ENCODE measurements at regions not wholly inside any gene's neighbourhood (a gene's known extent, or its start where the extent isn't known, plus 50 kb on each side); places are given as distances from the start of the nearest gene placed in this dataset.

DNA sequence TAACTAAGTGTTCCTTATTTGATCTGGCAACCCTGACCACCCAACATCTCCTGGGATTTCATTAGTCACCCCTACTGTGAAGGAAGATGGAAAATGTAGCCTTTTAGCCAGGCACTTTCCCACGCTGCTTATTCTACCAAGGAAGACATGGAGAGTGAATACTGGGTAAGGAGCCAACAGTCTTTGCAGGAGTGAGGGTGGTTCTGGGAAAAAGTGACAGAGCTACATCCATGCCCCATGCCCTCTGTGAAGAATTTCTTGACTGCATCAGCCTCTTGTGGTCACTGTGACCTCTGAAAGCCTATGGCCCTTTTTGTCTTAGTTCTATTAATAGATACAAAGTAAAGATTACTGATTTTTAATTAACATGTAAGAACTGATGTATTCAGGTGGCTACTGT, 196.0 kb upstream of the EEA1 start:
- Histone ChIP-seq H3K27ac (no peak overlapping the region), H3K36me3 (no peaks in the 10 kb centered on the region), H3K4me1 (no peaks in the 10 kb centered on the region), H3K9ac (ENCODE audit: low read depth in 2 of 2, low read length in 2 of 2) (no peak overlapping the region), H3K4me3 (no peak overlapping the region), H3K27me3 (no peaks in the 10 kb centered on the region), H3K9me3 (no peaks in the 10 kb centered on the region)
- no peak for DNase-seq
- intact Hi-C loops (cut with DNase I): no loop called here
- TF ChIP-seq, protein P1, sequence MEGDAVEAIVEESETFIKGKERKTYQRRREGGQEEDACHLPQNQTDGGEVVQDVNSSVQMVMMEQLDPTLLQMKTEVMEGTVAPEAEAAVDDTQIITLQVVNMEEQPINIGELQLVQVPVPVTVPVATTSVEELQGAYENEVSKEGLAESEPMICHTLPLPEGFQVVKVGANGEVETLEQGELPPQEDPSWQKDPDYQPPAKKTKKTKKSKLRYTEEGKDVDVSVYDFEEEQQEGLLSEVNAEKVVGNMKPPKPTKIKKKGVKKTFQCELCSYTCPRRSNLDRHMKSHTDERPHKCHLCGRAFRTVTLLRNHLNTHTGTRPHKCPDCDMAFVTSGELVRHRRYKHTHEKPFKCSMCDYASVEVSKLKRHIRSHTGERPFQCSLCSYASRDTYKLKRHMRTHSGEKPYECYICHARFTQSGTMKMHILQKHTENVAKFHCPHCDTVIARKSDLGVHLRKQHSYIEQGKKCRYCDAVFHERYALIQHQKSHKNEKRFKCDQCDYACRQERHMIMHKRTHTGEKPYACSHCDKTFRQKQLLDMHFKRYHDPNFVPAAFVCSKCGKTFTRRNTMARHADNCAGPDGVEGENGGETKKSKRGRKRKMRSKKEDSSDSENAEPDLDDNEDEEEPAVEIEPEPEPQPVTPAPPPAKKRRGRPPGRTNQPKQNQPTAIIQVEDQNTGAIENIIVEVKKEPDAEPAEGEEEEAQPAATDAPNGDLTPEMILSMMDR (IDR thresholded peaks at IDR 0.05): no peak

DNA sequence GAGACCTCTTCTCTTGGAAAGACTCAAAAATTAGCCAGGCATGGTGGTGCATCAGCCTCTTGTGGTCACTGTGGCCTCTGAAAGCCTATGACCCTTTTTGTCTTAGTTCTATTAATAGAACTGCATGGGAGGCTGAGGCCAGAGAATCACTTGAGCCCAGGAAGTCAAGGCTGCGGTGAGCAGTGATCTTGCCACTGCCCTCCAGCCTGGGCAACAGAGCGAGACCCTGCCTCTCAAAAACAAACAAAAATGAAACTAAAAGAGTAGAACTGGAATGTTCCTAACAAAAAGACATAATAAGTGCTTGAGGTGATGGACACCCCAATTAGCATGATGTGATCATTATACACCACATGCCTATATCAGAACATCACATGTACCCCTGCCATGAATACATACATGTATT, 197.0 kb upstream of the EEA1 start:
- no peaks in the 10 kb centered on the region for H3K36me3 ChIP-seq
- H3K27ac ChIP-seq: no peak overlapping the region
- H3K4me3 ChIP-seq: no peak overlapping the region
- intact Hi-C loops (cut with DNase I): no loop called here
- TF ChIP-seq, protein P1 (IDR thresholded peaks at IDR 0.05): no peak
- no peak overlapping the region for H3K9ac ChIP-seq (ENCODE audit: low read depth in 2 of 2, low read length in 2 of 2)
- no peak for DNase-seq
- no peaks in the 10 kb centered on the region for H3K9me3 ChIP-seq
- no peaks in the 10 kb centered on the region for H3K4me1 ChIP-seq
- no peaks in the 10 kb centered on the region for H3K27me3 ChIP-seq

DNA sequence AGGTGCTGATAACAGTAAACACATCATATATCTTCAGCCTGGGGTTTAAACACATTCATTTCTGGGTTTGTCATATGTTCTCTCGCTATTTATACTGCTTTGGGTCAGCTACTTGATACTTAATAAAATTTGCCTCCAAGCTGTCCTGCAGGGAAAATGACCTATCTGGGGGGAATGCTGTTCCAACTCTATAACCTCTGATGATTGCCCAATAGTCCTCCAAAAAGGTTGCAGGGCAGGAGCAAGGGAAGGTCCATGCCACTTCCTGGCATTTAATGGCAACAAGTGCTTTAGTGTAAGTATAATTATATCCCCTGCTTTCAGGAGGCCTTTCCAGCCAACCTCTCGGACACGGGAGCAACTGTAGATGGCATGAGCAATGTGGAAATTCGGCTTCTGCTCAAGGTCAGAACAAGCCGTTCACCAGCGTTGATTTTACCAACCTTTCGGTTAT, 198.0 kb upstream of the EEA1 start:
- TF ChIP-seq, protein P1 (IDR thresholded peaks at IDR 0.05): no peak
- H3K27me3 ChIP-seq: no peaks in the 10 kb centered on the region
- no peaks in the 10 kb centered on the region for H3K36me3 ChIP-seq
- no peaks in the 10 kb centered on the region for H3K4me1 ChIP-seq
- no peak for DNase-seq
- H3K4me3 ChIP-seq: no peak overlapping the region
- intact Hi-C loops (cut with DNase I): no loop called here
- H3K27ac ChIP-seq: no peak overlapping the region
- no peak overlapping the region for H3K9ac ChIP-seq (ENCODE audit: low read depth in 2 of 2, low read length in 2 of 2)
- H3K9me3 ChIP-seq: no peaks in the 10 kb centered on the region

DNA sequence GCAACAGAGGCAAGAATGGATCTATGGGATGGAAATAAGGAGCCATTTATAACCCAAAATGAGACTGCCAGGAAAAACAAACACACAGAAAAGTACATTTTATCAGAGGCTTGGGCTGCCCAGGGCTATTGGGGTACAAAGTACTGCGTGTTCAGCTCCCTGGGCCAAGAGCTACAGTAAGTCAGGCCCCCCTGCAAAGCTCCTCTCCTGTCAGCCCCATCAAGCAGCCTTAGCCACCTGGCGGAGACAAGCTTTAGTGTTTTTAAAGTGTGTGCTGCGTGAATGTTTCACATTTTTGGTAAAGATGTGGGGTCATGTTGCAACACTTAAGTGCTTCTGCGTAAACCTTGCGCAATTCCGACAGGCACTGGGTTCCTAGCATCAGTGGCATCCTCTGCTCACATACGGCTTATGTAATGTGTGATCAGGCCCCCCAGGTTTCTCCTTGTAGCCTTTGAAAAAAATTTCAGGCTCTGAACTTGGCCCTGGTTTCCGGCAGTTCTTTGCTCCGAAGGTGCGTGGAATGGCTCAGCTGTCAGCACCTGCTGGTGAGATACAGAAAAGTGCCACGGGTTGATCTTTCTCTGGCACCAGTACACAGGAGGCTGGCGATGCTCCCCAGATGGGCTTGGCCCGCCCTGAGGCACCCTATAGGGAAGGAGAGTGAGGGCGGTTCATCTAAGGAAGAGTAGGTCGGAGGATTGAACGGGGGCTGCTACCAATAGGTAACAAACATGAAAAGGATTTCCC, 198.7 kb upstream of the EEA1 start:
- intact Hi-C loops (cut with DNase I): no loop called here
- TF ChIP-seq, protein P1 (IDR thresholded peaks at IDR 0.05): no peak
- no peak for DNase-seq
- Histone ChIP-seq H3K27me3 (no peaks in the 10 kb centered on the region), H3K36me3 (no peaks in the 10 kb centered on the region), H3K27ac (no peak overlapping the region), H3K9me3 (no peaks in the 10 kb centered on the region), H3K4me1 (no peaks in the 10 kb centered on the region), H3K9ac (ENCODE audit: low read depth in 2 of 2, low read length in 2 of 2) (no peak overlapping the region), H3K4me3 (no peak overlapping the region)

DNA sequence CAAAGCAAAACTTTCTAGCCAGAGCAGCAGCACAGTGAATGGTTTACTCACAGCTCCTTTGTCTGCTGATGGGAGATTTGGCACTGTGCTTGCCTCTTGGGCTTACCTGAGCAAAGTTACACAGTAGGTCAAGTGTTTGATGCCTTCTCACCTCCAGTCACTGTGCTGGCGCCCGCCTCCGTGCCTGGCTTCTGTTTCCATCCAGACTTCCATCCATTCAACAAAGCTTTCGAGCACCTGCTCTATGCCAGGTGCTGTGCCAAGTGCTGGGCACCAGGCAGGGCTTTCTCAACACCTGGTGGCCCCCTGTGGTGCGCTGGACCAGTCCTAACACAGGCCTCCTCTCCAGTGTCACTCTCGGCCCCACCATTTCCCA, 199.2 kb upstream of the EEA1 start:
- no peak for DNase-seq

More for the DNA sequence above, 199.2 kb upstream of the EEA1 start:
- Histone ChIP-seq H3K4me1 (no peaks in the 10 kb centered on the region), H3K9me3 (no peaks in the 10 kb centered on the region), H3K4me3 (no peak overlapping the region), H3K9ac (ENCODE audit: low read depth in 2 of 2, low read length in 2 of 2) (no peak overlapping the region), H3K27me3 (no peaks in the 10 kb centered on the region), H3K27ac (no peak overlapping the region), H3K36me3 (no peaks in the 10 kb centered on the region)
- intact Hi-C loops (cut with DNase I): no loop called here
- TF ChIP-seq, protein P1 (IDR thresholded peaks at IDR 0.05): no peak
